AG04449 (cell line): ENCODE measurements at regions not wholly inside any gene's neighbourhood (a gene's known extent, or its start where the extent isn't known, plus 50 kb on each side); places are given as distances from the start of the nearest gene placed in this dataset.

Experiments
- CTCF ChIA-PET: fragments of 350-600 bp; formaldehyde crosslinking; extraction: SDS; loops from one replicate; lab custom pipeline; 2021; ENCODE audit warnings: antibody characterized with exemption; lab: Yijun Ruan, JAX
- POLR2A ChIA-PET: fragments of 400-600, 350-600 bp; formaldehyde crosslinking; extraction: SDS; loops from one replicate; lab custom pipeline; 2020; ENCODE audit warnings: antibody characterized with exemption, inconsistent platforms; lab: Yijun Ruan, JAX
- DNase-seq: peaks from one replicate; pipeline ENCODE4 v3.0.0-alpha.2; 2010; ENCODE audit warnings: low read depth, low spot score
- H3K4me3 ChIP-seq: 2 replicates; pipeline ENCODE4 v1.5.1; 2011; ENCODE audit warnings: low read depth, mild to moderate bottlenecking, control low read depth, low read length
- CTCF ChIP-seq: IDR thresholded peaks from one replicate; pipeline ENCODE4 v1.5.1; 2011; ENCODE audit warnings: mild to moderate bottlenecking, moderate library complexity, low read length, control low read depth, inconsistent platforms; ENCODE audit not compliant: insufficient read depth; ENCODE audit errors: missing control alignments

GRCh38 chr15:98580572-98580971 lies 67.8 kb upstream of the IGF1R start:
- no peak for TF ChIP-seq CTCF
- ChIA-PET CTCF (interaction anchor here (3.1 kb wide), 1 partner anchor 12 kb away, joined by 11 read pairs; no protein-coding TSS in a partner anchor), POLR2A (no interaction called here)
- DNase-seq = no peak
- H3K4me3 ChIP-seq = no peak overlapping the region

GRCh38 chr15:98581715-98582114 lies 66.6 kb upstream of the IGF1R start:
- H3K4me3 ChIP-seq = no peak overlapping the region
- DNase-seq = no peak
- CTCF ChIA-PET = interaction anchor here (0.8 to 3.1 kb wide), 2 partner anchors 9 to 13 kb away, joined by 4 to 11 read pairs; no protein-coding TSS in a partner anchor
- TF ChIP-seq CTCF = no peak
- POLR2A ChIA-PET = no interaction called here

- POLR2A ChIA-PET = no interaction called here
- no peak for DNase-seq
- CTCF ChIA-PET = interaction anchor here (0.8 to 3.1 kb wide), 2 partner anchors 8 to 15 kb away, joined by 4 to 11 read pairs; no protein-coding TSS in a partner anchor
- no peak overlapping the region for H3K4me3 ChIP-seq
- TF ChIP-seq CTCF = no peak
These were observed 65.3 kb upstream of the IGF1R start for GRCh38 chr15:98582900-98583554.

- no peak for DNase-seq
- POLR2A ChIA-PET = no interaction called here
- CTCF ChIA-PET = no interaction called here
- TF ChIP-seq CTCF = no peak
- no peak overlapping the region for H3K4me3 ChIP-seq
These were observed 64.4 kb upstream of the IGF1R start for GRCh38 chr15:98583771-98584430.

GRCh38 chr15:98586066-98586465 lies 62.3 kb upstream of the IGF1R start:
- POLR2A ChIA-PET = no interaction called here
- no peak overlapping the region for H3K4me3 ChIP-seq
- TF ChIP-seq CTCF = no peak
- DNase-seq = no peak
- CTCF ChIA-PET = no interaction called here

GRCh38 chr15:98592136-98592535 lies 56.2 kb upstream of the IGF1R start:
- no peak for TF ChIP-seq CTCF
- H3K4me3 ChIP-seq = no peak overlapping the region
- ChIA-PET CTCF (no interaction called here), POLR2A (no interaction called here)
- DNase-seq = no peak
